Tibial artery (tissue), 4 donors: ENCODE measurements at regions not wholly inside any gene's neighbourhood (a gene's known extent, or its start where the extent isn't known, plus 50 kb on each side); places are given as distances from the start of the nearest gene placed in this dataset.

Source experiments
- DNase-seq, 2 donors: peaks; one replicate each; pipeline ENCODE4 v3.0.0-alpha.2; 2019
- H3K27ac ChIP-seq, 2 donors: fragments of 200-600 bp; sonication (generic) in 1 of 2; 1 replicate in 1 of 2; 2 replicates in 1 of 2; pipeline ENCODE4 v1.5.1; 2018 to 2019; ENCODE audit warnings: mild to moderate bottlenecking in 1 of 2
- H3K27me3 ChIP-seq, 2 donors: fragments of 200-600 bp; sonication (generic) in 1 of 2; one replicate each; pipeline versions ENCODE4 v1.5.1 to v1.6.0; 2016 to 2019
- H3K36me3 ChIP-seq, 3 donors: fragments of 200-600 bp; sonication (generic) in 2 of 3; one replicate each; pipeline ENCODE4 v1.5.1; 2016 to 2019; ENCODE audit warnings: mild to moderate bottlenecking in 2 of 3
- H3K4me1 ChIP-seq, 4 donors: fragments of 200-600 bp; sonication (generic) in 2 of 4; 1 replicate in 3 of 4; 2 replicates in 1 of 4; pipeline ENCODE4 v1.5.1; 2016 to 2019
- H3K4me3 ChIP-seq, 2 donors: fragments of 200-600 bp; sonication (generic) in 1 of 2; 1 replicate in 1 of 2; 2 replicates in 1 of 2; pipeline ENCODE4 v1.5.1; 2018 to 2019; ENCODE audit warnings: mild to moderate bottlenecking in 2 of 2
- H3K9me3 ChIP-seq, 3 donors: fragments of 200-600 bp; sonication (generic) in 1 of 3; one replicate each; pipeline ENCODE4 v1.5.1; 2016 to 2019
- CTCF ChIP-seq, 2 experiments: fragments of 200-600 bp in 1 of 2; fragments of 450-650 bp in 1 of 2; IDR thresholded peaks; one replicate each; pipeline ENCODE4 v1.5.1; 2017 to 2019; ENCODE audit warnings: antibody characterized with exemption in 2 of 2, mild to moderate bottlenecking in 1 of 2, moderate library complexity in 1 of 2
- intact Hi-C: fragments of 100-400 bp; cut with DNase I; formaldehyde crosslinking; loops from one replicate; pipeline ENCODE4 v1.15.0; 2023; ENCODE audit warnings: low total_unique reads

- H3K4me1 ChIP-seq: no peaks in the 10 kb centered on the region
- H3K9me3 ChIP-seq: no peaks in the 10 kb centered on the region
- H3K36me3 ChIP-seq: no peaks in the 10 kb centered on the region
- H3K27ac ChIP-seq: no peak overlapping the region
- DNase-seq: no peak
- no peaks in the 10 kb centered on the region for H3K27me3 ChIP-seq
- H3K4me3 ChIP-seq: no peak overlapping the region
- no peak for TF ChIP-seq CTCF (IDR thresholded peaks at IDR 0.05)
- intact Hi-C loops: no loop called here
These were observed 284.4 kb upstream of the PKN2 start for GRCh38 chr1:88399690-88400089.

GRCh38 chr1:88401313-88401712, 282.8 kb upstream of the PKN2 start:
- TF ChIP-seq CTCF (IDR thresholded peaks at IDR 0.05): no peak
- H3K4me1 ChIP-seq: no peaks in the 10 kb centered on the region
- H3K9me3 ChIP-seq: no peaks in the 10 kb centered on the region
- DNase-seq: no peak
- H3K36me3 ChIP-seq: no peaks in the 10 kb centered on the region
- no peak overlapping the region for H3K27ac ChIP-seq
- intact Hi-C loops: no loop called here
- no peaks in the 10 kb centered on the region for H3K27me3 ChIP-seq
- no peak overlapping the region for H3K4me3 ChIP-seq

- H3K27me3 ChIP-seq: no peaks in the 10 kb centered on the region
- no peak overlapping the region for H3K27ac ChIP-seq
- no peak for DNase-seq
- no peaks in the 10 kb centered on the region for H3K9me3 ChIP-seq
- TF ChIP-seq CTCF (IDR thresholded peaks at IDR 0.05): no peak
- no peaks in the 10 kb centered on the region for H3K36me3 ChIP-seq
- H3K4me1 ChIP-seq: no peaks in the 10 kb centered on the region
- H3K4me3 ChIP-seq: no peak overlapping the region
- intact Hi-C loops: no loop called here
These were observed 279.5 kb upstream of the PKN2 start for GRCh38 chr1:88404582-88404981.

- Histone ChIP-seq H3K27ac (no peak overlapping the region), H3K4me3 (no peak overlapping the region), H3K36me3 (no peaks in the 10 kb centered on the region), H3K9me3 (no peaks in the 10 kb centered on the region), H3K27me3 (no peaks in the 10 kb centered on the region), H3K4me1 (no peaks in the 10 kb centered on the region)
- DNase-seq: no peak
- intact Hi-C loops: no loop called here
- no peak for TF ChIP-seq CTCF (IDR thresholded peaks at IDR 0.05)
These were observed 276.8 kb upstream of the PKN2 start for GRCh38 chr1:88407248-88407647.

- Histone ChIP-seq H3K27me3 (no peaks in the 10 kb centered on the region), H3K27ac (no peak overlapping the region), H3K4me3 (no peak overlapping the region), H3K4me1 (no peaks in the 10 kb centered on the region), H3K36me3 (no peaks in the 10 kb centered on the region), H3K9me3 (peaks cover 0 to 22% (median 6%) of the 10 kb centered on the region in 3 donors)
- no peak for TF ChIP-seq CTCF (IDR thresholded peaks at IDR 0.05)
- no peak for DNase-seq
- intact Hi-C loops: no loop called here
These were observed 262.1 kb upstream of the PKN2 start for GRCh38 chr1:88421997-88422396.

GRCh38 chr1:88433556-88433955, 250.5 kb upstream of the PKN2 start:
- no peaks in the 10 kb centered on the region for H3K27me3 ChIP-seq
- peaks cover 4 to 24% (median 18%) of the 10 kb centered on the region in 3 donors for H3K9me3 ChIP-seq
- no peaks in the 10 kb centered on the region for H3K36me3 ChIP-seq
- no peak overlapping the region for H3K4me3 ChIP-seq
- intact Hi-C loops: no loop called here
- no peak overlapping the region for H3K27ac ChIP-seq
- TF ChIP-seq CTCF (IDR thresholded peaks at IDR 0.05): no peak
- no peak for DNase-seq
- no peaks in the 10 kb centered on the region for H3K4me1 ChIP-seq
